Right kidney (tissue), 1 donor: ENCODE measurements at regions not wholly inside any gene's neighbourhood (a gene's known extent, or its start where the extent isn't known, plus 50 kb on each side); places are given as distances from the start of the nearest gene placed in this dataset.
A peak's percentile ranks its signal among the peaks of the same experiment; 100 is the strongest.
"Not testable (repeated sequence)": the region's sequence is repeated elsewhere in the genome, so short reads cannot be mapped to it uniquely, and the experiment has no call there.

Experiments
- DNase-seq: peaks from one replicate; pipeline ENCODE4 v3.0.0-alpha.2; 2016

DNA sequence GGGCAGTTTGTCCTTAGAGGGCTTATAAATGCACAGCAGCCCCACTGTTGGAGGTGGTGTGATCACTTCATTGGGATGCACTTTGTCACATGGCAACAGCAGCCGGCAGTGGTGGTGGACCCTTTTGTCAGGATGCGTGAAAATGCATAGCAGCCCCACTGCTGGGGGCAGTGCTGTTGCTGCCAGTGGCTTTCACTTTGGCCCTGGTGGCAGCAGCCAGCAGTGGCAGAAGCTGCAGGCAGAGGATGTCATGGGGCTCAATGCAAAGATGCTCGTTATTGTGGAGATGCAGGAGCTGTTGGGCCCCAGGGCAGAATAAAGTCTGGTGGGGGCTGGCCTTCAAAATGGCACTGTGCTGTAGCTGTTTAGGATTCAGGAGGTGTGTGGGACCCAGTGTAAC, 173.0 kb upstream of the DAAM1 start:
- no peak for DNase-seq

DNA sequence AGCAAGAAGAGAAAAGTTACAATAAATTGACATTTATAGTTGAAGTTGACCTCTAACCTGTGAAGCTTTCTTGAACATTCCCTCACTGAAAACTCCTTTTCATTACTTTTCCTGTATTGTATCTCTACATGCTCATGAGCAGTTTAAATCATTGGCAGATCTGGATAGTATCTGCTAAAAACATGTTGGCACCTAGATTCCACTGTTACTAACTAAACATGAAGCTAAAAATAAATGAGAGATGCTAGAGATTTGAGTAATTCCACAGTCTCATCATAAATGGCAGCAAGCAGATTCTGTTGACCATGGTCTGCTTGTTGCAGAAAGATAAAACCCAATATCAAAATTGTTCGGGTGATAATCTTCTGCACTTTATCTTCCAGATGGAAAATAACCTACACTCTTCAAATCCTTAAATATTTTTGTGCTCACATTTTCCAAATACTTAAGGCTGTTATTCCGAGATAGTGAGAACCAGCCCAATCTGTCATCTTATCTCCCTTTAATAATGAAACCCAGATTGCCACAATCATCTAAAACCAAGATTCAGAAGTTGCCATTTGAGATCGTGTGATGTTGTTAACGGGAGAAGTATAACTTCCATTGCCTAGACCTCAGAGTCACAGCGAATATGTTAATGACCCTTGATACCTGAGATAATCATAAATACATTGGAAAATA, 171.0 kb upstream of the DAAM1 start:
- no peak for DNase-seq

DNA sequence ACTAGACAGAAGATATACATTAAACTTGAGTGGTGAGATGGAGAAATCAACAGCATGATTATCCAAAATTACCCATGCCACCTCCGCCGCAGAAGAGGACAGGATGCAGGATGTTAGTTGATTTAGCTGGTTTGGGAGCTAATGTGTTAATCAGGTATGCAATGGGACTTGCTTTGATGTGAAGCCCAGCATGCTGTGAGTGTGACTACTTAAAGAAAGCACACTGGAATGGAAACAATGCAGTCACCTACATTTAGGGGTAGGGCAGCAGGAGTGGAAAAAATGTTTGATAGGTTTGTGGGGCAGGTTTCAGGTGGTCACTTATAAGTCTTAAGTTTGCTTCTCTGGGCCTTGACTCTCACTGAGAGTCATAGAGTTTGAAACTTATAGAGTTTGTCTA, 170.0 kb upstream of the DAAM1 start:
- no peak for DNase-seq

DNA sequence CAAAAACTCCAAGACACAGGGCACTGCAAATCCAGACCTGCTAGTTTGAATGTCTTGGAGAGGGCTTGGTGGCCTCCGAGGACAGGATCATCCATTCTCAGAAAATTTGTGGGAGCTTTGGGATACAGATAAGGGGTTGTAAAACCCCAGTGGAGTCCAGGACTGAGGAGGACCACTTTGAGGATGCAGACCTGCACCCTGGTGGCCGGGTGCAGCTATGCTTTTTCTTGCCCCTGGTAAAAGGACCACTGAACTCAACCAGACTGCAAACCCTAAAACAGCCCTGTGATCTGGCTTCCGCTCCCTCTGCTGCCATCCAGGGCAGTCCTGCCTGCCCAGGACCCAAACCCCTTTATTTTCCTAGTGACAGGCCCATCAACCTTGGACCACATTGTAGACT, 169.5 kb upstream of the DAAM1 start:
- no peak for DNase-seq

DNA sequence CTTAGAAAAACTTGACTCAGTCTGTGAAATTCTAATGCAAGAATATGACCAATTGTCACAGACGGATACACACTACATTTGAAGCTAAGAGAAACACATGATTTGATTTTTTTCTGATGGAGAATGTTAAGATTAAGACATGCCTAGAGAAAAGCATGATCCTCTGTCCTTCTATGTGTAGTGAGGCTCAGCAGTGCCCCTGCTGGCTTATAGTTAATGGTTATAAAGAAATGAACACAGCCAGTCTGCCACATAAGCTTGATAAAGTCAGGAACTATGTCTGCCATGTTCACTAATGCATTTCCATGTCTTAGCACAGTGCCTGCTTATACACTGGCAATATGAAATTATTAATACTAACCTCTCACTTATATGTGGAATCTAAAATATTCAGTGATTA, 168.1 kb upstream of the DAAM1 start:
- DNase-seq = no peak

DNA sequence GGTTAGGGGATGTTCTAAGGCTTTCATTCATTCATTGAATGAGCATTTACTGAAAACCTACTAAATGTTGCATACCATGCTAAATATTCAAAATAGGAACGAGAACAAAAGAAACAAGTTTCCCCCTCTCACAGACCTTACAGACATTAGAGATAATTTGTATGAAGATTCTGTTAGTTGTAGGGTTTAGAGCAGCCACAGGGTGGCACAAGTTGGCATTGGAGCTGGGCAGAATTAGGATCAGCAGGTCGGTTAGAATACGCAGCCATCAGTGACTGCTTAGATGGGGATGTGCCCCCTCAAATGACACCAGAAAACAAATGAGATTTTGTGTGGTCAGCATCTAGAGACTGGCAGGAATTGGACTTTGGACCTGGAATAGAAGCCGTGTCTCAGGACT, 166.3 kb upstream of the DAAM1 start:
- DNase-seq = no peak

DNA sequence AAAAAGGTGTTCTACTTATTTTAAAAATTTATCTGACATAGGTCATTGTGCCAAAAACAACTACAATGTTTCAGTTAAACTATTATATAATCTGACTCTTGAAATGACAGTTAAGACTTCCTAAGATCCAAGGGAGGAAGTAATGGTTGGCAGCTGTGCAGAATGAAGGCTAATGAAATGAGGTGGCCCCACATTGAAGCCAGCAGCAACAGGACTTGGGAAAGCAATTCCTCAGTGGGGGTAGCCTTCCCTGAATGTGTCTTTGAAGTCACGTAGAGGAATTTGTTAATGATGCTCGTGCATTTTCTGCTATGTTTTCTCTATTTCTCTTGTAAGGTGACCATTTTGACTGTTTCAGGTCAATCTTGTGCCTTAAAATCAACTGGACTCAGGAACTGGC, 162.4 kb upstream of the DAAM1 start:
- DNase-seq = no peak

DNA sequence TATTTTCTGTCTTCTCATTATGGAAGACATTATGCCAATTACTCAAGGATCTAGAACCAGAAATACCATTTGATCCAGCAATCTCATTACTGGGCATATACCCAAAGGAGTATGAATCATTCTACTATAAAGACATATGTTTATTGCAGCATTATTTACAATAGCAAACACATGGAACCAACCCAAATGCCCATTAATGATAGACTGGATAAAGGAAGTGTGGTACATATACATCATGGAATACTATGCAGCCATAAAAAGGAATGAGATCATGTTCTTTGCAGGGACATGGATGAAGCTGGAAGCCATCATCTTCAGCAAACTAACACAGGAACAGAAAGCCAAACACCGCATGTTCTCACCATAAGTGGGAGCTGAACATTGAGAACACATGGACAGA, 161.8 kb upstream of the DAAM1 start:
- DNase-seq = not testable (repeated sequence)

DNA sequence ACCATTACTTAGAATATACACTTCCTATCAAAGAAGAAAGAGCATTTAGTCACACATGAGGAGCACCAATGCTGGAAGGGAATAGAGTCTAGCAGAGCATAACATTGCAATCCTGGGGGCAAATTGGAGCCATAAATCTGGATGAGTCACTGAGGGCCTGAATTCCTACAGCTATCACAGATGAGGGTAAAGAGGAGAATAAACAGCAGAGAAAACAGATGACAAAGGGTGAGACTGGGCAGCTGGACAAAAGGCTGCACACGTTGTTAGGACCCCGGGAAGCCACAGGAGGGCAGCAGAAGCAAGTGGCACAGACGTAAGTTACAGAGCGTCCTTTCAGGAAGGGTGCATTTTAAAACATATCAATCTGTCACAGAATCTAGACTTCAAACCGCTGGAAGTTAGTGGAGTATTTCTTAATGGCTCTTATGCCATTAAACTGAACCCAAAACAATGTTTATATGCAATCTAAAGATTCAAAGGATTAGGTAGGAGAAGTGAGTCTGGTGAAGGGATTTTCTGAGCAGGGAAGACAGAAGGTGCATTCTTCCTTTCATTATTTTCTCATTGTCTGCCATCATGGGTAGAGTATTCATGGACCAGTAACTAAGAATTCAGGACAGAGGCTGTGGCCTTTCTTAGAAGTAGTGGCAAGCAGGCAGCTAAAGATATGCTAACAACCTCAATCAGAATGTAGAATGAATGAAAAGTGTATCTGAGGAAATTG, 159.8 kb upstream of the DAAM1 start:
- peak; percentile 66 for DNase-seq

DNA sequence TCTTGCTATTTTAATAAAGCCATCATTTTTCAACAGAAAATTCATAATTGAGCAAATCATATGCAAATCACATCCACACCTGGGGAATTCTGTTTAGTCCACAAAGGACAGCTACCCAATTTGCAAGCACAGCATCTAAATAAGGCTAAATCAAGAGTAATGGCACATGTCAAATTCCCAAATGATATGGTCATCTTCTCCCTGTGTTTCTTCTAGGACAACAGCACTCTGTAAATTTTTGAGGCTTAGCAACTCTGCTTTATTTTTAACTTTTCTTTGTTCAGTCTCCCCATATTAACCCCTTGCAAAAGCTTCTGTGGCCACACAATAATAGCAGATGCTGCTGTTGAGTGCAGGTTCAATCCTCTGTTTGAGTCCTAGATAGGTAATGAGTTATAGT, 155.6 kb upstream of the DAAM1 start:
- no peak for DNase-seq

DNA sequence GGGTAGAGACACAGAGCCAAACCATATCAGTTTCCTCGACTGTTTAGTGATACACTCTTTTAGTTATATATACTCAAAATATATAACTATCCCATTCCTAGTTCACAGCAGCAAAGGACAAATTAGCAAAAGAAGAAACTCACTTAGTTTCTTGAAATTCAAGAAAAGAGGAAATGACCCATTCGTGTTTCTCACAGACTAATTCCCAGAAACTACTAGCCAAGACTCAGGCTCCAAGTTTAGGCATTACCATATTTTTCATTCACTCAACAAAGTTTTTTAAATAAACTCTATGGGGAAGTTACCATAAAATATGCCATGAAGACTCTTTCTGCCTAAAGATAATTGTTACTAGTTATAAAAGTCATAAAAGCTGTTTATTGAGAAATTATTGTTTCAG, 152.3 kb upstream of the DAAM1 start:
- no peak for DNase-seq

DNA sequence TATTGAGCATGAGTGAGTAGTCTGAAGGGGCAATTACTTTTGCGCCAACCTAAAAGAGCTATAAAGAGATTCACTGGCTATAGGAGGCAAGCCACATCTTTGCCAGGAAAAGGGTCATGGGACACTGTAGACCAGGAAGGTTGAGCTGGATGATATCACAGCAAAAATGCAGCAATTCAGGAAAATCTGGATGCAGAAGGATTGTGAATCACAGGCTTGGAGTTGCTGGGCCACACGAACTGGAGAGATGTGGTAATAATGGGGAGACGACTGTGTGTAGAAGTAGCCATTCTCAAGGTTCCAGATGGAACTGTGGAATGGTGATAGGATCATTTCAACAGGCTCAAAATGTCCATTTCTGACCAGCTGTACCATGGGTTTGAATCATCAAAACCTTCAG, 151.4 kb upstream of the DAAM1 start:
- DNase-seq = no peak

DNA sequence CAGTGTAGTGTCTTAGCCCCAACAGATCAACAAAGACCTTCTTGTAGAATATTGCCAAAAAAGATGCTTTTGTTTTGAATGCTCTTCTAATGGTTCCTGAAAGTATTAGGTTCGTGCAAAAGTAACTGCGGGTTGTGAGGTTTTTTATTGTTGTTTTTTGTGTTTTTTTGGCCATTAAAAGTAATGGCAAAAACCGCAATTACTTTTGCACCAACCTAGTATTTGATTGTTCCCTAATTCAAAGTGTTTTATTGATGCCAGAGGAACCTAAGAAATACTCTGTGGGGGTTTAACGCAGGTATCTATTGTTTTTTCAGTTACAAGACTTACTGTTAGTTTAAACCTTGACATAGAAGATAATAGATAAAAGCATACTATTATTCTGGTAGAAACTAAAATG, 150.8 kb upstream of the DAAM1 start:
- no peak for DNase-seq

DNA sequence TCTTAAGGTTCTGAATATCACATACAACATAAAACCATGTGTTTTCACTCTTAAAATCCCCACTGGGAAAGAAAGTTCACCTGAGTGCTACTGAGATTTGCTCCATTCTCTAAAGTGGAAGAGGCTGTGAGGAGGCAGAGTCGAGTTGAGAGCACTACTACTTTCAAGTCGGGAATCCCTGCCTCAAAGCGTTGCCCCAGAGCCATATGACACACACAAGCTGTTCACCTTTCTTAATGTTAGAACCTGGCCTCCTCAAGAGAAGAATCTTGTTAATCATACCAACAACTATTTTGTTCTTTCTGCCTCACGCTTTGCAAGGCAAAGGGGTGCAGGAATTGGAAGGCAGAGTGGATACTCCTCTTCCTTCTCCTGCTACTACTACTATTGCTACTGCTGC, 149.7 kb upstream of the DAAM1 start:
- no peak for DNase-seq

DNA sequence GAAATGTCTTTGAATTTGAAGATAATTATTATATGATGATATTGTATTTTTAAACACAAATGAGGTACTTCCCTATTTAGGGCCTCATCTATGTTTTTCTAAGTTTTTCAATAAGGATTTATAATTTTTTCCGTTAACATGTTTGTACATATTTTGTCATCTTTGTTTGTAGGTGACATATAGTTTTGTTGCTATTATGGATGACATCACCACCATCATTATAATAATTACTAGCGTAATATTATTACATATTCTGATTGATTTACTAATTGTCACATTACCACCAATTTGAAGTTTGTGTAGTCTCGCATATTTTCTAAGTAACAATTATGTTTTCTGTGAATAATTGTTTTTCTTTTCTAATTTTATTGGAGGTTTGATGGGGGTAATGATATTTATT, 147.2 kb upstream of the DAAM1 start:
- no peak for DNase-seq

DNA sequence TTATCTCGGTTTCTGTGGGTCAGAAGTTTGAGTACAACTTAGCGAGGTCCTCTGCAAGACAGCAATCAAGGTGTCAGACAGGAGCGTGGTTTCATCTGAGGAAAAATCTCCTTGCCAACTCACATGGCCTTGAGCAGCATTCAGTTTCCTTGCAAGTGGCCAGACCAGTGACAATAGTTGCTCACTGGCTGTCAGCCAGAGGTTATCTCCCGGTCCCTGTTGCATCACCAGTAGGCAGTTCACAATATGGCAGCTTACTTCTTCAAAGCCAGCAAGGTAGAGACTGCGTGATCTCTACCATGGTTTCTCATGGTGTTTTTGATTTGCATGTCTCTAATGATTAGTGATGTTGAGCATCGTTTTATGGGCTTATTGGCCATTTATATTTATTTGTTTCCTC, 143.8 kb upstream of the DAAM1 start:
- no peak for DNase-seq

DNA sequence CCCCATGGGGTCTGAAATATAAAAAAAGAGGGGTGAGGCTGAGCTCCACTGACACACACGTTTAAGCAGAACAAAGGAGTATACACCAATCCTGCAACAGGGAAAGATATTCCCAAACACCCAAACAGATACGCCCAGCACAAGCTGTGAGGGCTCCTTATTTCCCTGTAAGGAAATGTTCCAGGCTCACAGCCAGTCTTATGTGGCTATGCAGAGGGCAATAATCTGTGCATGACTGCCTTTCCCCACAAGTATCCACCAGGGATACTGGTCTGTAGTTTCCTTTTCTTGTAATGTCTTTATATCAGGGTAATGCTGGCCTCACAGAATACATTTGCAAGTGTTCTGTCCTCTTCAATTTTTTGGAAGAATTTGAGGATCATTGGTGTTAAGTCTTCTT, 141.7 kb upstream of the DAAM1 start:
- DNase-seq = no peak

DNA sequence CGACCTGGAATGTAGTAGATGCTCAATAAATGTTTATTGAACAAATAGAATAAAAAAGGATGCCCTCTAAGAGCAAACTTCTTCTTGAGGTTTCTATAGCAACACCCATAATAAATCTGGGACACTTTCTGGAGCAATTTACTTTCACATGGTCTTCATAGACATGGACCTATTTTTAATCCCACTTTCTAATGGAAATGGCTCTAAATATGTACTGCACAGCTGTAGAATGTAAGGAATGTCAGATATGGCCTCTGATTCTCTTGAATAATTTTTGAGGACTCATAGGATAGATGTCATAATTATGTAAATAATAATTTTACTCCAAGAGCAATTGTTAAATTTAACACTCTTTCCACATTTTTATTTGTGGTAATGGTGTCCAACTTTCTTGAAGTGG, 133.5 kb upstream of the DAAM1 start:
- DNase-seq = no peak

DNA sequence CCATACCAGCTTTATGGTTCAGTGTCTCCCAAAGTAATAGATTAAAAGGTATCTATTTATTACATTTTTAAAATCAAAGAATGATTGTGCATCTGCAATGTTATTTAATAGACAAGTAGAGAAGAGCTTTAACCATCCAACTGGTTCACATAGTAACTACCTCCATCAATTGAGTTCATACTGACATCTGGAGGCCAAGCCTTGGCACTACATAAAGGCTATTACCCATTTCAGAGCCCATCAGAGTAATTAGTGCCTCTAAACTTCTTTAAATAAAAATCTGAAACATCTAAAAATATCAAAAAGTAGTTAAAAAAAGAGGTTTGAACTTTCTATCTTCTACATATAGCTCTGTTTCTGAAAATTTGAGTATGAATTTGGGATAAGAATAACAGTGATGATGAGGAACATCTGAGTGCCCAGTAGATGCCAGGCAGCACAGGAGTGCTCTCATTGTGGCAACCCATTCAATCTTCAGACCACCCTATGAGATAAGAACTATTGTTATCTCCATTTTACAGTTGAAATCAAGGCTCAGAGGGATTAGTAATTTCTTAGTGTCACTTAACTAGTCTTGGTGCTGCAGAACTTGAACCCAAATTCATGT, 132.9 kb upstream of the DAAM1 start:
- peak; percentile 6 for DNase-seq

DNA sequence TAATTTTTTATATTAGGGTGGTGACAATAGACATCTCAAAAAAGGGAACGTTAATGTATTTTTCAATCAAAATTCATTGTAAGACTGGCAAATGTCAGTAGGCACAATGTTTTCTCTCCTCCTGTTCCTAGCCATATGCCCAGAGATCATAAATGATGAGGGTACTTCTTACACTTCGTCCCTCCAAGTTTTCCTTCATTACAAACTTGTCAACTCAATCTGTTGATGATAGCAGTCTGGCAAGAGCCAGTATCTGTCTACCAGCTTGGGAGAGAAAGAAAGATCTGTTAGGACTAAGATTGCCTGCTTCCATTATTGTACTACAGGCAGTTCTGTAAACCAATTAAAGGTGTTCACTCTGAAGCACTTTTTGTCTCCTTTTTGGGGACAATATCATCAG, 130.9 kb upstream of the DAAM1 start:
- no peak for DNase-seq

DNA sequence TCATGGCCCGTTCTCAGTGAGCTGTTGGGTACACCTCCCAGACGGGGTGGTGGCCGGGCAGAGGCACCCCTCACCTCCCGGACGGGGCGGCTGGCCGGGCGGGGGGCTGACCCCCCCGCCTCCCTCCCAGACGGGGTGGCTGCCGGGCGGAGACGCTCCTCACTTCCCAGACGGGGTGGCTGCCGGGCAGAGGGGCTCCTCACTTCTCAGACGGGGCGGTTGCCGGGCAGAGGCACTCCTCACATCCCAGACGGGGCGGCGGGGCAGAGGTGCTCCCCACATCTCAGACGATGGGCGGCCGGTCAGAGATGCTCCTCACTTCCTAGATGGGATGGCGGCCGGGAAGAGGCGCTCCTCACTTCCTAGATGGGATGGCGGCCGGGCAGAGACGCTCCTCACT, 129.7 kb upstream of the DAAM1 start:
- DNase-seq = not testable (repeated sequence)

DNA sequence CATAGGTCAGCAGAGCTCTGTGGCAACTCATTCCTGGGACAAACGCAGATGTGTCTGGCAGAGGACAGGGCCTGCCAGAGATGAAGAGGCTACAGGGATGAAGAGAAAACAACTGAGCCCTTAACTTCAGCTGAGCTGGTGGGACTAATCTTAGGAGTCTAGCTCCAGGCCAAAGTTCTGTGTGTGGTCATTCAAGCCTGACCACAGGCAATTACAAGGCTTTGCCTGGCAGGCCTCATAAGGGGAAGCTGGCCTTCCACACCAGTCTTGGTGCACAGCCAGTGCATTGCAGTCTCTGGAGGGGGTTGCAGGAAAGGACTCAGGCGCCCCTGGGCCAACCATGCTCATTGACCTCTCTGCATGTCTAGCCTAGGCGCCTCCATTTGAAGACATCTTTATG, 127.6 kb upstream of the DAAM1 start:
- peak; percentile 6 for DNase-seq

DNA sequence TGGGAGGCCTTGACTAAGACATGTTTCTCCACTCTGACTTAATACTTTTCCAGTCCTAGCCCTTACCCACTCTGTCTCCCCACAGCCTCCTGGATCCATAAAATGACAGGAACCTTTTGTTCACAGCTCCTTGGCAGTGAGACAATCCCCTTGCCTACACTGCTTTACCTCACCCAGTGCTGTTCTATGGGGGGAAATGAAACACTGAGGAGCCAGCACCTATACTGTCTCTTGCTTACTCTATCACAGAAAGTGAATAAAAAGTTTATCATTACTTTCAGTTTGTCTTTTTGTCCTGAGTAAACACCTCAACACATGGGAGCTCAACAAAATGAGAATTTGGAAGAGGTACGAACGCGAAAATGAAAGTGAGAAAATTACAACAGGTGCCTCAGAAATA, 127.2 kb upstream of the DAAM1 start:
- DNase-seq = no peak

DNA sequence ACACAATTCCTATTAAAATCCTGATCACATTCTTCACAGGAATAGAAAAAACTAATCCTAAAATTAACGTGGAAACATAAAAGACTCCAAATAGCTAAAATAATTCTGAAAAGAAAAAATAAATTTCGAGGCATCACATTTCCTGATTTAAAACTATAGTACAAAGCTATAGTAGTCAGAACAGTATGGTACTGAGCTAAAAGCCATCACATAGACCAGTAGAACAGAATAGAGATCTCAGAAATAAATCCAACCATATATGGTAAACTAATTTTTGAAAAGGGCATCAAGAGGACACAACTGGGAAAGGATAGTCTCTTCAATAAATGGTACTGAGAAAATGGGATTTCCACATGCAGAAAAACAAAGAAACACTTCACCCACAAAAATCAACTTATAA, 125.2 kb upstream of the DAAM1 start:
- DNase-seq = no peak
